T-helper 2 cell treated with Interferon-gamma antibody and Interleukin-4, amounts not matched to agents 5 μg/mL and 100 μg/mL, for 36 hours (primary cell): ENCODE measurements at regions not wholly inside any gene's neighbourhood (a gene's known extent, or its start where the extent isn't known, plus 50 kb on each side); places are given as distances from the start of the nearest gene placed in this dataset.

Experiments
- DNase-seq: peaks from one replicate; pipeline ENCODE4 v3.0.0; 2021; ENCODE audit warnings: low spot score
- H3K27ac Mint-ChIP-seq: one replicate; pipeline ENCODE4 v1.8.0; 2021; ENCODE audit warnings: mild to moderate bottlenecking, mixed read lengths
- H3K27me3 Mint-ChIP-seq: one replicate; pipeline ENCODE4 v1.8.0; 2021; ENCODE audit warnings: low read depth, mixed read lengths
- H3K36me3 Mint-ChIP-seq: one replicate; pipeline ENCODE4 v1.8.0; 2021; ENCODE audit warnings: low read depth, mixed read lengths
- H3K4me1 Mint-ChIP-seq: one replicate; pipeline ENCODE4 v1.8.0; 2021; ENCODE audit warnings: low read depth, mixed read lengths
- H3K4me3 Mint-ChIP-seq: one replicate; pipeline ENCODE4 v1.8.0; 2022; ENCODE audit warnings: mild to moderate bottlenecking, moderate library complexity, mixed read lengths
- H3K9me3 Mint-ChIP-seq: one replicate; pipeline ENCODE4 v1.8.0; 2021; ENCODE audit warnings: mixed read lengths

DNA sequence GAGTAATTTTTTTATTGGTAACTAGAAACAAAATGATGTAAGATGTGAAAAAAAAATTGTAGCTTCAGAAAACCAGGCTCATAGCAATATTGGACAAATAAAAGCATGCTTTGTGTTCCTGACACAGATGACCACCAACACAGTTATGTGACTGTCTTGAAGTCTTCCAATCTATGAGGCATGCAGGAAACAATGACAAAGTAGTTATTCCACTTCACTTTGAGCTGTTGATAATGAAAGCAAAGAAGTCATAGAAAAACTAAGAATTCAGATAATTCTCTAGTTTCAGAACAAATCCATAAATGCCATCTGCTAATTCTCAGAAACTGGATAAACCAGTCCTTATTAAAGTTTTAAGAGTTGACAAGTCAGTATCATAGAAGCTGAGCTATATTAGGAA is 378.4 kb upstream of the SEMA3D start:
- Mint-ChIP-seq H3K4me1 (no peaks in the 10 kb centered on the region), H3K27me3 (no peaks in the 10 kb centered on the region), H3K36me3 (no peaks in the 10 kb centered on the region), H3K4me3 (no peak overlapping the region), H3K27ac (no peak overlapping the region), H3K9me3 (no peaks in the 10 kb centered on the region)
- DNase-seq: no peak

DNA sequence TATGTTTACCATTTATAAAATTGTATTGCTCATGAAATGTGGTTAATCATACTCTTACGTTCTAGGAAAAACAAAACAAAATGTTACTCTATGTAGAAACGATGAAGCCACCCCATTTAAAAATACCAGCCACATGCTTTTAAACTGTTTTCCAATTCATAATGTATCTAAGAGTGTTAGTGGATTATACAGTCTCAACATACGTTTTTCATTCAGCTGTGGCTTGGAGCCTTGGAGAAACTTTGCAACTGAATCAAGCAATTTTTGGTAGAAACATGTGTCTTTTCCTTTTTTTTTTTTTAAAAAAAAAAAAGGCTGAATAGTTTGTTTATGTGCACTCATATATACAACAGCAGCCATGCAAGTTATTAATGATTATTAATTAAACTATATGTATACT is 378.0 kb upstream of the SEMA3D start:
- H3K27me3 Mint-ChIP-seq: no peaks in the 10 kb centered on the region
- H3K4me1 Mint-ChIP-seq: no peaks in the 10 kb centered on the region
- no peak for DNase-seq
- no peak overlapping the region for H3K27ac Mint-ChIP-seq
- H3K36me3 Mint-ChIP-seq: no peaks in the 10 kb centered on the region
- no peaks in the 10 kb centered on the region for H3K9me3 Mint-ChIP-seq
- no peak overlapping the region for H3K4me3 Mint-ChIP-seq

DNA sequence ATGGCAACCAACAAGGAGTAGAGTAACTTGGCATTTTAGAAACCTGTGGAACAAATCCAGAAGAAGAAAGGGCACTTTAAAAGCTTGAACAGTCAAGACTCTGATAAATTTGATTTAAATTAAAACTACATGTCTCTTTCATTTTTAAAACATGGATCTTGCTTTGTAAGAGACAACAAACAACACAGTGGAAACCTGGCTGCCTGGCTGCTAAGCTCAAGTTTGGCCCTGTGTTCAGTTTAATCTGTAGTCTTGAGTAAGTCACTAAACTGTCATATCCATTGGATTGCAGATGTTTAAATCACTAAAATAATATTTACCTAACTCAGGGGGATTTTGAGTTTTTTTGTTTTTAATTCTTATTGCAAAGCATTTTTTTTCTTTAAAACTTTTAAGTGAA is 374.9 kb upstream of the SEMA3D start:
- DNase-seq: no peak
- Mint-ChIP-seq H3K4me3 (no peak overlapping the region), H3K27ac (no peak overlapping the region), H3K27me3 (no peaks in the 10 kb centered on the region), H3K4me1 (no peaks in the 10 kb centered on the region), H3K9me3 (no peaks in the 10 kb centered on the region), H3K36me3 (no peaks in the 10 kb centered on the region)

DNA sequence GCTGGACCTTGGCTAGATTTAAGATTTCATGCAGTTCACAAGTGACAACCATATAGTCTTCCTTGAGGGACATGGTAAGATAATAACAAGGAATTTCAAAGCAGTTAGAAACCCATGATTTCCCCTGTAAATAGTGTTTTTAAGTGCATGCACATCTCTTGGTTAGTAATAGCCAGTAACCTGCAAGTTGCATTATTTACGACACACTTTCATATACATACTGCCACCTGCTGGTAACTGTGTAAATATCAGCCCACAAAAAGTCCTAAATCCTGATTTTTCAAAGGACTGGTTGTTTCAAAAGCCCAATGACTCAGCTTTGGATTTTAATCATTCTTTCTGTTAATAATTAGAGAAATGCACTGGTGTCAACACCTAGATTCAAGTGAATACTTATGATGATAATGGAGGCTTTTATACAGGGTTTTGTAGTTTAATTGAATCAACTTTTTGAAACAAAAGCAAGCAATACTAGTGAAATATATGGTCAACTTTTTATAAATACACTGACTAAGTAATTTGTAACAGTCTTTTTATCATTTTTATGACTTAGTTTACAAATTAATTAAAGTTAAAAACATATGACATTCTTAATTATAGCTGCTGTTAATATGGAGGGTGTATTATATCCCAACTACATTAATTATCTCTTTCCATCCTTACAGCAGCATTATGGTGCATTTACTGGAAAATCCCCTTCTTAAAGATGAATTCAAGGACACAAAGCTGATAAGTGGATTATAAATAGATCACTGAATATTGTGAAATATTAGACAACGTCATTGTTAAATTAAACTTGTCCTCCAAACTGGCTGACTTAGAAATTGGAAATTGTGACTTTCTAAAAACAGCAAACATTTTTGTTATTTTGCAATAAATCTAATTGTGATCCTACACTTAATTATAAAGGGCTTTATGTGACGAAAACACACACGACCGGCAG is 367.7 kb upstream of the SEMA3D start:
- Mint-ChIP-seq H3K27me3 (no peaks in the 10 kb centered on the region), H3K27ac (no peak overlapping the region), H3K4me1 (no peaks in the 10 kb centered on the region), H3K9me3 (no peaks in the 10 kb centered on the region), H3K36me3 (no peaks in the 10 kb centered on the region), H3K4me3 (no peak overlapping the region)
- DNase-seq: no peak

DNA sequence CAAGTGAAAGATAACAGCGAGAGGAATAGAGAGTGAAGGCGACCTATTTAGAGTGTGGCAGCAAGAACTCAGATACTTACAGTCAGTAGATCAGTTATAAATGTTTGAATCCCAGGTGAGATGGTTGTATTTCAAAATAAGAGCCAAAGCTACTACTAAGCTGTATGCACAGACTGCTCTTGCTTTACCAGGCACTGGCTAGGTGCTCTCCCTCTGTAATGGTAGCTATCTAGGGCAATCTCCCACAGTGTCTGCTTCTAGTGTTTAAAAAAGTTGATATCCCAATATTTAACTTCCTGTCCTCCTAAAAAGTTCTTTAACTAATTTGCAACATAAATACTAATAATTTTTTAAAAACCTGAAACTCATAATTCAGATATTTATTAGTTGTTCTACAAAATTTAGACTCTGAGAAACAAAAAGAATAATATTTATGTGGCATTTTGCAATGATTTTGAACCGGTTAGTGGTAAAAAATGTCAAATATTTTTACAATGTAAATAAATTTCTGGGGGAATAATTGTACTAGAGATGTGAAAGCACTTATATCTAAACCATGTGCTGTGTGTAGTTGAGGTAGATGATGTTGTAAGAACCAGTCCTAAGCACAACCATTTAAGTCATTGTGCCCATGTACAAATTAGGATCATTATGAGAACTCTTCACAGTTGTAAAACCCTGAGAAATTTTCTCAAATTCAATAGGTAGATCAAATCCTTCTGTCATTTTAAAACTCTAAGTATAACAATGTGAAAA is 349.3 kb upstream of the SEMA3D start:
- Mint-ChIP-seq H3K27ac (no peak overlapping the region), H3K36me3 (no peaks in the 10 kb centered on the region), H3K4me1 (no peaks in the 10 kb centered on the region), H3K9me3 (no peaks in the 10 kb centered on the region), H3K27me3 (no peaks in the 10 kb centered on the region), H3K4me3 (no peak overlapping the region)
- DNase-seq: no peak

DNA sequence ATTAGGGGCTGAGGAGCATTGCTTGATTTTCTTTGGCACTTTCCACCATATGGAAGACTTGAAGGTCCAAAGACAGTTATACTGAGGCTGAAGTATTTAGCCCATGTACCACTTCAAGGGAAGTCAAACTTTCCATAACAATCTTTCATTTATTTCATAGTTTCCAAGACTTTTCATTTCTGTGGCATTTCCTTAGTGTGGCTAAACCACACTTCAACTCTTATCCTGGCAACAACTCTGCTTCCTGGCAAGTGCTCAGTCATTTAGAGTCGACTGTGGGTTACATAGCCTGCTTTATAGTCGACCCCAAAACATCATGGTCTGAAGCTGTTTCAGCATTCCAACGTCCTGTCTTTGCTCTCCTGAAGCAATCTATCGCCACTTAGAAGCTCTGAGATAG is 343.0 kb upstream of the SEMA3D start:
- no peaks in the 10 kb centered on the region for H3K4me1 Mint-ChIP-seq
- H3K9me3 Mint-ChIP-seq: no peaks in the 10 kb centered on the region
- H3K27ac Mint-ChIP-seq: no peak overlapping the region
- DNase-seq: no peak
- H3K4me3 Mint-ChIP-seq: no peak overlapping the region
- H3K27me3 Mint-ChIP-seq: no peaks in the 10 kb centered on the region
- no peaks in the 10 kb centered on the region for H3K36me3 Mint-ChIP-seq

DNA sequence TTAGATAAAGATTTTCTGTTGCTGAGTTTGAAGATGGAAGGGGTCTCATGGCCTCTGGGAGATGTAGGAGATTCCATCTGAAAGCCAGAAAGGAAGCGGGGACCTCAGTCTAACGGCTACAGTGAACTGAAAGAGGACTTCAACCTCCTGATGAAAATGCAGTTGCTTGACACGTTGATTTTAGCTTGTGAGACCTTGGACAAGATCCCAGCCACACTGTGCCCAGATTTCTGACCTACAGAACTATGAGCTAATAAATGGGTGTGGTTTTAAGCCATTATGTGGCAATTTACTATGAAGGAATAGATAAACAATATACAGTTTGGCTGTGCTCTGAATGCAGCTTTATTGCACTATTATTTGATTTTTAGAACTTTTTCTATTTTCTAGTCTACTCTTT is 342.3 kb upstream of the SEMA3D start:
- Mint-ChIP-seq H3K9me3 (no peaks in the 10 kb centered on the region), H3K4me3 (no peak overlapping the region), H3K36me3 (no peaks in the 10 kb centered on the region), H3K27me3 (no peaks in the 10 kb centered on the region), H3K4me1 (no peaks in the 10 kb centered on the region), H3K27ac (no peak overlapping the region)
- DNase-seq: no peak

DNA sequence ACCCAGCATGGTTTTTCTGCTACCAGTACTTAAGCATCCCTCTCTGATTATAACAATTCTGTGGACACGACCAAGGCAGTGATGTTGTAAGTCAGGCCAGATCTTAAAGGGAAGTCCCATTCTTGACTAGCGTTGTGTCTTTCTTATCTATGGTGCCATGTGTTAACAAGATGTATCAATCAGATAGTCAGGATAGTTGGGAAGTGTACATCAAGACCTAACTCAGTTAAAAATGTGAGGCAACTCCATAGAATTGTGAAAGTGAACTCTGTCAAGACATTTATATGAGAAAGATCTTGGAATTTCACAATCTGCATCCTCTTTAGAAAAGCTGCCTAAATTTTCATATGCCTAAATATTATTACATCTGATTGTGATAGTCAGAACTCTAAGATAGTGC is 341.7 kb upstream of the SEMA3D start:
- Mint-ChIP-seq H3K4me3 (no peak overlapping the region), H3K4me1 (no peaks in the 10 kb centered on the region), H3K36me3 (no peaks in the 10 kb centered on the region), H3K9me3 (no peaks in the 10 kb centered on the region), H3K27ac (no peak overlapping the region), H3K27me3 (no peaks in the 10 kb centered on the region)
- no peak for DNase-seq

DNA sequence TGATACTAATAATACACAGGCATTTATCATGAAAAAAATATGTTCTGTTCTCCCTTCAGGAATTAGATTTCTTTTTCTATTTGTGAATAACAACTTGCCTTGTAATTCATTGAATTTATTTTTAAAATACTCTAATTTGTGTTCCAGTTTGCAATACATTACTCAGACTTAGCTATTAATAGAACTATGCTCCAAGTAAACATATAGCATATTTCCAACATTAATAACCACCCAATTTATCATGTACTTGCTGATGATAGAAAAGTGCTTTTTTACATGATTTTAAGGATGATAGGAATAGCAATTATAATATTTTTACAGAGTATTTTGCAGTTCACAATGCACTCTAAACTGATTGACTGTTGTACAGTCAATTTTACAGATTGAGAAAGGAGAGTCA is 338.8 kb upstream of the SEMA3D start:
- no peaks in the 10 kb centered on the region for H3K36me3 Mint-ChIP-seq
- H3K9me3 Mint-ChIP-seq: no peaks in the 10 kb centered on the region
- no peaks in the 10 kb centered on the region for H3K4me1 Mint-ChIP-seq
- H3K4me3 Mint-ChIP-seq: no peak overlapping the region
- DNase-seq: no peak
- H3K27ac Mint-ChIP-seq: no peak overlapping the region
- no peaks in the 10 kb centered on the region for H3K27me3 Mint-ChIP-seq

DNA sequence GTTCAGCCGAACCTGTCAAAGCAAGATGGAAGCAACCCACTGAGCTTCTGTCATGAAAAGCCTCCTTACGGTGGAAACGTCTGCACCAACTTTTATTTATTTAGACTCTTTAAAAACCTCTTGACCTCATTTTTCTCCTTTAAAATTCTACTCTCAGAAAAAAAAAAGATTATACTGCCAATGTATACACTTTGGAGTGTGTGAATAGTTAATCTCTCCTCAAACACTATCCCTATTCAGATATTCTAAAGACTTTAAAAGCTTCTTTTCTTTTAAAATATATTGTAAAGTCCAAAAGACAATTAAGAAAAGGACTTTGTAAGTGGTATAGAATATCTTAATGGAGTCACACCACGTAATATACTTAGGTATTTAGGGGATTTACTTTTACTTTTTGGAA is 335.2 kb upstream of the SEMA3D start:
- Mint-ChIP-seq H3K4me1 (no peaks in the 10 kb centered on the region), H3K9me3 (no peaks in the 10 kb centered on the region), H3K36me3 (no peaks in the 10 kb centered on the region), H3K27ac (no peak overlapping the region), H3K4me3 (no peak overlapping the region), H3K27me3 (no peaks in the 10 kb centered on the region)
- no peak for DNase-seq

DNA sequence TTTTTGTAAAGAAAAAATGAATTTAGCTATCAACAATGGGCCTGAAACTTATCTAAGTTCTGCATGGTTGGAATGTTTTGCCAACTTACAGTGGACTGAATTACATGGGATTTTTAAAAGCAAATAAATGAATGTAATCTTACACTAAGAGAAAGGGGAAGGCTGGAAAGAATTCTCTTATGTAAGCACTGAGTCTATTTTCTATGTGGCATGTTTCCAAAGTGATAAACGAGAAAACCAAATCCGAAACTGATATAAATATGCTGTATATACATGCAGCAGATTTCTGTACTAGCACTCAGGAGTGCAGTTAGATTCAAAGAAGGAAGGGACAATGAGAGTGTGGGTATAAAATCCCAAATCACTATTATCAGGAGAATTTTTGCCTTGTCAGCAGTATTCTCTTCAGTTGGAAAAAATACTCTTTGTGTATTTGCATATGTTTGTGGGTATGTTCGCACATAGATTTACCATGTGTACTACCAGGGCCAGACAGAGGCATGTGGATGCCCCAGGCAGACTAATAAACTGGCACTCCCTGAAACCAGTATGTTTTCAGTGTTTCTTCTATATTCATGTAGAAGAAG is 334.3 kb upstream of the SEMA3D start:
- H3K27me3 Mint-ChIP-seq: no peaks in the 10 kb centered on the region

DNA sequence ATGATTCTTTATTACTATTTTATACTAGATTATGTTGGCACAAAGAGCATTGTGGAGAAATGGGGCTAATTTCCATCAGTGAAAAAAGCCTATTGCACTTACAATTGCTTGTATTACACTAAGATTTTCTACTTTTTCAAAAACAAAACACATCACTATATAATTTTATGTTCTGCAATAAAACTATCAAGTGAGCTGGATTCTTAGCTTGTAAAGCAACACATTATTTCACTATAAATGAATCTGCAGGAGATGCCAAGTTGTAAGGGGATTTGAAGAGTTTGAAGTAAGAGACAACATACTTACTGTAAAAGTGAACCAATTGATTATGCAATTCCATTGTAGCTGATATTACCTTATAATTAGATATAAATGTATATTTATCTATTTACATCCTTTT is 333.3 kb upstream of the SEMA3D start:
- H3K27me3 Mint-ChIP-seq: no peaks in the 10 kb centered on the region
- no peaks in the 10 kb centered on the region for H3K9me3 Mint-ChIP-seq
- no peak overlapping the region for H3K4me3 Mint-ChIP-seq
- H3K4me1 Mint-ChIP-seq: no peaks in the 10 kb centered on the region
- no peaks in the 10 kb centered on the region for H3K36me3 Mint-ChIP-seq
- DNase-seq: no peak
- H3K27ac Mint-ChIP-seq: no peak overlapping the region

More for the DNA sequence above, 334.3 kb upstream of the SEMA3D start:
- H3K27ac Mint-ChIP-seq: no peak overlapping the region
- no peaks in the 10 kb centered on the region for H3K9me3 Mint-ChIP-seq
- no peak for DNase-seq
- no peak overlapping the region for H3K4me3 Mint-ChIP-seq
- no peaks in the 10 kb centered on the region for H3K4me1 Mint-ChIP-seq
- no peaks in the 10 kb centered on the region for H3K36me3 Mint-ChIP-seq

DNA sequence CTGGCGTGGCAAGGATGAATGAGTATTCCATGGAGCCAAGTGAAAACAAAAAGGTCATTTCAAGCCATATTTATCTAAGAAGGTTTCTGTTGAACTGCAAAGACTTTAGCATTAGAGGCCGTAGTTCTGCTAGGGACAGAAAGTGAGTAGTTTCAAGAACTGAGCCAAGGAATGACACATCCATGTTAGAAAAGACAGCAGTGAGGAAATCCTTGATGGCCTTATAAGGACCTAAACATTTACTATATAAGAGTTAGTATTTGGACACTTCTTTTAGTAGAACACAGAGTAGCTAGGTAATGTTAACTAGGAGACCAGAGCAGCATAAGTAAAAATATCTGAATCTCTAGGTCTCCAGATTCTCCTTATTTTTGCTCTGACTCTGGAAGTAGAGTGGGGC is 329.8 kb upstream of the SEMA3D start:
- Mint-ChIP-seq H3K4me3 (no peak overlapping the region), H3K27ac (no peak overlapping the region), H3K4me1 (no peaks in the 10 kb centered on the region), H3K27me3 (no peaks in the 10 kb centered on the region), H3K9me3 (no peaks in the 10 kb centered on the region), H3K36me3 (no peaks in the 10 kb centered on the region)
- no peak for DNase-seq

DNA sequence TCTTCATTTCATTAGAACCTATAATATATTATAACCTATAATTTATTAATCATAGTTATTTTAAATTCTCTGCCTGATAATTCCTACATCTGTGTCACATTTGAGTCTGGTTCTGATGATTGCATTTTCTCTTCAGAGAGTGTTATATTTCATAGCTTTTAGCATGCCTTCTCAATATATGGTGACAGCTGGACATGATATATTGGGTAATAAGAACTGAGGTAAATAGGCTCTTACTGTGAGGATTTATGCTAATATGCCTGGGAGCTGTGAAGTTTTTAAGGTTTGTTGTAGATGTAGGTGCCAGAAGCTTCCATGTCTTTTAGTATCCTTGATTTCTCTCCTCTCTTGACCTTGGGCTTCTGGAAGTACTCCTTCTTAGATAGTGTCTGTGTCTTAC is 325.9 kb upstream of the SEMA3D start:
- DNase-seq: no peak
- Mint-ChIP-seq H3K4me1 (no peaks in the 10 kb centered on the region), H3K27me3 (no peaks in the 10 kb centered on the region), H3K27ac (no peak overlapping the region), H3K9me3 (no peaks in the 10 kb centered on the region), H3K36me3 (no peaks in the 10 kb centered on the region), H3K4me3 (no peak overlapping the region)
